Breast epithelium (tissue), 3 donors: ENCODE measurements at regions not wholly inside any gene's neighbourhood (a gene's known extent, or its start where the extent isn't known, plus 50 kb on each side); places are given as distances from the start of the nearest gene placed in this dataset.

Experiments used
- CTCF ChIP-seq, 3 donors: fragments of 450-650 bp; IDR thresholded peaks; one replicate each; pipeline ENCODE4 v1.5.1; 2016 to 2017; ENCODE audit warnings: antibody characterized with exemption in 3 of 3, mild to moderate bottlenecking in 3 of 3, moderate library complexity in 3 of 3
- POLR2A ChIP-seq: fragments of 450-650 bp; IDR thresholded peaks from one replicate; pipeline ENCODE4 v1.6.1; 2016; ENCODE audit warnings: antibody characterized with exemption, mild to moderate bottlenecking, moderate library complexity
- POLR2AphosphoS5 ChIP-seq, 3 donors: sonication (generic); formaldehyde crosslinking; IDR thresholded peaks; one replicate each; pipeline ENCODE4 v1.6.1; 2017; ENCODE audit warnings: antibody characterized with exemption in 3 of 3

- TF ChIP-seq CTCF (IDR thresholded peaks at IDR 0.05) (no peak), POLR2A (no peak), POLR2AphosphoS5 (IDR thresholded peaks at IDR 0.05) (no peak)
Measured at GRCh38 chr1:34657266-34657665, 97.6 kb upstream of the GJB5 start.
